ENCODE measurements at regions not wholly inside any gene's neighbourhood (a gene's known extent, or its start where the extent isn't known, plus 50 kb on each side); places are given as distances from the start of the nearest gene placed in this dataset.

- in situ Hi-C loops (cut with MboI; ENCODE audit: low sequenced_read_pairs) (no loop called here), dilution Hi-C loops (cut with HindIII; ENCODE audit: low sequenced_read_pairs, unreplicated experiment) (no loop called here), intact Hi-C loops (cut with micrococcal nuclease) (no loop called here)
- H3K79me1 ChIP-seq (ENCODE audit: low read depth in 1 of 2, low read length in 2 of 2) = no peaks in the 10 kb centered on the region
- H4K91ac ChIP-seq (ENCODE audit: insufficient read depth, low read depth, low read length) = no peak overlapping the region
- no peak overlapping the region for H3K23ac ChIP-seq (ENCODE audit: low read depth, low read length)
- no peak overlapping the region for H3K27ac ChIP-seq (ENCODE audit: insufficient read depth, low read length)
- H2BK15ac ChIP-seq (ENCODE audit: low read depth, low read length) = no peak overlapping the region
- H3K18ac ChIP-seq (ENCODE audit: low read depth, low read length) = no peak overlapping the region
- H3K4ac ChIP-seq (ENCODE audit: low read depth, low read length) = no peak overlapping the region
- no peaks in the 10 kb centered on the region for H3K36me3 ChIP-seq (ENCODE audit: control insufficient read depth, insufficient read depth, low read length)
- no peak overlapping the region for H2BK120ac ChIP-seq (ENCODE audit: low read depth, low read length)
- H3K4me1 ChIP-seq (ENCODE audit: control insufficient read depth, insufficient read depth, low read length) = no peaks in the 10 kb centered on the region
- WGBS, 2 experiments (ENCODE audit: extremely low coverage in 2 of 2, insufficient read length in 1 of 2) = 62 to 100% methylated on average over 1 to 6 of the region's 8 CpGs
- H3K9ac ChIP-seq (ENCODE audit: low read depth, low read length) = no peak overlapping the region
- H3K9me1 ChIP-seq (ENCODE audit: insufficient read depth, low read length) = no peaks in the 10 kb centered on the region
- H3K9me3 ChIP-seq (ENCODE audit: control insufficient read depth, insufficient read depth, low read length) = peaks cover 3% of the 10 kb centered on the region
- H3K14ac ChIP-seq (replicated peaks; ENCODE audit: low read depth, low read length) = no peak overlapping the region
- no peaks in the 10 kb centered on the region for H4K20me1 ChIP-seq (ENCODE audit: insufficient read depth, low read length)
- no peak overlapping the region for H2AK9ac ChIP-seq (replicated peaks; ENCODE audit: low read depth, low read length, poor library complexity)
- BruUV-seq (replicated peaks) = no TSS peak
- H3K4me2 ChIP-seq (ENCODE audit: low read depth, low read length) = no peak overlapping the region
- H2AFZ ChIP-seq (replicated peaks; ENCODE audit: low read length, poor library complexity) = no peak overlapping the region
- no peak for TF ChIP-seq MAFK (IDR thresholded peaks at IDR 0.05; ENCODE audit: low read depth, low read length)
- TF ChIP-seq, protein P1, sequence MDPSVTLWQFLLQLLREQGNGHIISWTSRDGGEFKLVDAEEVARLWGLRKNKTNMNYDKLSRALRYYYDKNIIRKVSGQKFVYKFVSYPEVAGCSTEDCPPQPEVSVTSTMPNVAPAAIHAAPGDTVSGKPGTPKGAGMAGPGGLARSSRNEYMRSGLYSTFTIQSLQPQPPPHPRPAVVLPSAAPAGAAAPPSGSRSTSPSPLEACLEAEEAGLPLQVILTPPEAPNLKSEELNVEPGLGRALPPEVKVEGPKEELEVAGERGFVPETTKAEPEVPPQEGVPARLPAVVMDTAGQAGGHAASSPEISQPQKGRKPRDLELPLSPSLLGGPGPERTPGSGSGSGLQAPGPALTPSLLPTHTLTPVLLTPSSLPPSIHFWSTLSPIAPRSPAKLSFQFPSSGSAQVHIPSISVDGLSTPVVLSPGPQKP (IDR thresholded peaks at IDR 0.05; ENCODE audit: borderline replicate concordance, low read depth, low read length) = no peak
- TF ChIP-seq, protein P2, sequence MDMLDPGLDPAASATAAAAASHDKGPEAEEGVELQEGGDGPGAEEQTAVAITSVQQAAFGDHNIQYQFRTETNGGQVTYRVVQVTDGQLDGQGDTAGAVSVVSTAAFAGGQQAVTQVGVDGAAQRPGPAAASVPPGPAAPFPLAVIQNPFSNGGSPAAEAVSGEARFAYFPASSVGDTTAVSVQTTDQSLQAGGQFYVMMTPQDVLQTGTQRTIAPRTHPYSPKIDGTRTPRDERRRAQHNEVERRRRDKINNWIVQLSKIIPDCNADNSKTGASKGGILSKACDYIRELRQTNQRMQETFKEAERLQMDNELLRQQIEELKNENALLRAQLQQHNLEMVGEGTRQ (IDR thresholded peaks at IDR 0.05; ENCODE audit: low read depth, low read length) = no peak
- TF ChIP-seq RAD21 (IDR thresholded peaks at IDR 0.05; ENCODE audit: low read length) = no peak
- no peak for TF ChIP-seq MAZ (IDR thresholded peaks at IDR 0.05; ENCODE audit: borderline replicate concordance, low read depth, low read length)
- no peak for TF ChIP-seq NFE2L2 (IDR thresholded peaks at IDR 0.05; ENCODE audit: low read depth, low read length)
- TF ChIP-seq MXI1 (IDR thresholded peaks at IDR 0.05; ENCODE audit: borderline replicate concordance, low read depth, low read length) = no peak
- TF ChIP-seq CEBPB (IDR thresholded peaks at IDR 0.05; ENCODE audit: low read depth, low read length) = no peak
- TF ChIP-seq RFX5 (IDR thresholded peaks at IDR 0.05; ENCODE audit: low read depth, low read length) = no peak
- TF ChIP-seq POLR2A (IDR thresholded peaks at IDR 0.05; ENCODE audit: low read depth, low read length) = no peak
- no peak for TF ChIP-seq SMC3 (IDR thresholded peaks at IDR 0.05; ENCODE audit: low read depth, low read length)
- TF ChIP-seq RCOR1 (IDR thresholded peaks at IDR 0.05; ENCODE audit: insufficient replicate concordance, low read length) = no peak
- TF ChIP-seq FOS (IDR thresholded peaks at IDR 0.05; ENCODE audit: low read depth, low read length) = no peak
- TF ChIP-seq, protein P3, sequence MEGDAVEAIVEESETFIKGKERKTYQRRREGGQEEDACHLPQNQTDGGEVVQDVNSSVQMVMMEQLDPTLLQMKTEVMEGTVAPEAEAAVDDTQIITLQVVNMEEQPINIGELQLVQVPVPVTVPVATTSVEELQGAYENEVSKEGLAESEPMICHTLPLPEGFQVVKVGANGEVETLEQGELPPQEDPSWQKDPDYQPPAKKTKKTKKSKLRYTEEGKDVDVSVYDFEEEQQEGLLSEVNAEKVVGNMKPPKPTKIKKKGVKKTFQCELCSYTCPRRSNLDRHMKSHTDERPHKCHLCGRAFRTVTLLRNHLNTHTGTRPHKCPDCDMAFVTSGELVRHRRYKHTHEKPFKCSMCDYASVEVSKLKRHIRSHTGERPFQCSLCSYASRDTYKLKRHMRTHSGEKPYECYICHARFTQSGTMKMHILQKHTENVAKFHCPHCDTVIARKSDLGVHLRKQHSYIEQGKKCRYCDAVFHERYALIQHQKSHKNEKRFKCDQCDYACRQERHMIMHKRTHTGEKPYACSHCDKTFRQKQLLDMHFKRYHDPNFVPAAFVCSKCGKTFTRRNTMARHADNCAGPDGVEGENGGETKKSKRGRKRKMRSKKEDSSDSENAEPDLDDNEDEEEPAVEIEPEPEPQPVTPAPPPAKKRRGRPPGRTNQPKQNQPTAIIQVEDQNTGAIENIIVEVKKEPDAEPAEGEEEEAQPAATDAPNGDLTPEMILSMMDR (conservative IDR thresholded peaks at IDR 0.05; ENCODE audit: low read depth, low read length) = no peak
- TF ChIP-seq BHLHE40 (IDR thresholded peaks at IDR 0.05; ENCODE audit: low read depth, low read length) = no peak
- no peak for TF ChIP-seq CHD1 (IDR thresholded peaks at IDR 0.05; ENCODE audit: low read depth, low read length)
- no peak overlapping the region for H2BK20ac ChIP-seq (ENCODE audit: low read depth, low read length)
- H4K5ac ChIP-seq (ENCODE audit: low read depth, low read length) = no peak overlapping the region
- H4K8ac ChIP-seq (ENCODE audit: low read depth in 2 of 2, low read length in 2 of 2) = no peak overlapping the region
- POLR2A ChIA-PET (ENCODE audit: unreplicated experiment) = no interaction called here
- no peak overlapping the region for H2AK5ac ChIP-seq (ENCODE audit: low read depth, low read length)
- no peak overlapping the region for H3K56ac ChIP-seq (ENCODE audit: extremely low read depth, insufficient read depth, low read length)
- H3K4me3 ChIP-seq (ENCODE audit: insufficient read depth, low read depth, low read length) = no peak overlapping the region
- DNase-seq = no peak
- CTCF ChIA-PET = no interaction called here
- H3K27me3 ChIP-seq (ENCODE audit: control insufficient read depth, insufficient read depth, low read length) = no peaks in the 10 kb centered on the region
- ATAC-seq (ENCODE audit: low read depth) = no peak
- peak overlapping the region; percentile 60 for H2BK5ac ChIP-seq (ENCODE audit: low read depth, low read length, poor library complexity, severe bottlenecking)
Observed at GRCh38 chr7:65489260-65489767, 115.7 kb downstream of the ZNF92 start.

All from IMR-90 (cell line).